GM12875 (cell line): ENCODE measurements at regions not wholly inside any gene's neighbourhood (a gene's known extent, or its start where the extent isn't known, plus 50 kb on each side); places are given as distances from the start of the nearest gene placed in this dataset.

Experiments used
- H3K4me3 ChIP-seq: one replicate; pipeline ENCODE4 v1.5.1; 2011; ENCODE audit warnings: low read depth, low read length, control low read depth
- TF ChIP-seq, protein P1 (sequence below): IDR thresholded peaks from 2 replicates; pipeline ENCODE4 v1.5.1; 2011; ENCODE audit warnings: low read depth, mild to moderate bottlenecking, control low read depth, inconsistent platforms, low read length, moderate library complexity, borderline replicate concordance; ENCODE audit not compliant: insufficient read depth

DNA sequence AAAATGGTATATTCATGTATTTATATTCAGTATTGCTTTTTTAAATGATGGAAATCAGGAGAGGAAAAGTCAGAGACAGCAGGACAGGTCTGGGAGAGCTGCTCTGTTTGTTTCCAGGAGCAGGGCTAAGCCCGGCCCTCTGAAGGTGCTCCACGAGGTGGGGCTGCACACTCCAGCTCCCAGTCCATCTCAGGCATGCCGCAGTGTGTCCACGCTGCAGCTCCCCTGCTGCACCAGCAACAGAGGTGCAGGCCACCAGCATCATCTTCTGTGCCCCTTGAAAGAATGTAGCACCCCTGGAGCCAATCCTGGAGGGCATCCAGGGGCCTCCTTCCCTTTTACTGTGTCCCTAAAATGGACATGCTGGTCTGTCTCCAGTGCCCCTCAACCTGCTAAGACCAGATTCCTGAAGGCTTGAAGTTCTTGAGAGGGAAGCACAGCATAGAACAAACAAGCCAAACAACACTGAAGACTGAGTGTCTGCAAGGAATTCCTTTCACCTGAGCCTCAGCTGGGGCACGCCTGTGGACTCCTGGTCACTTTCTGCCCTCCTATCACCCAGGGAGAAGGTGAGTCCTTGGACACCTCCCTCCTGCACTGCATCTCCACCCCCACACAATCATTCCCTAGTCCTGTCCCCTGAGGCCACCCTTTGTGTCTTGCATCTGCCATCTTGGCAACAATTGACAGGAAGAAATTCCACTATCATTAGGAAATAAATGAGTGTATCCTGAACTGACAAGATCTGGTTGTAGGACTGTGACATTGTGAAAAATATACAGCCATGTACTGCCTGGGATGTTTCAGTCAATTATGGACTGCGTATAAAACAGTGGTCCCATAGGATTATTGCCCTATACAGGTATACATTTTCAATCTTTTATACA, 100.5 kb downstream of the CXCL12 start:
- no peak overlapping the region for H3K4me3 ChIP-seq
- TF ChIP-seq, protein P1, sequence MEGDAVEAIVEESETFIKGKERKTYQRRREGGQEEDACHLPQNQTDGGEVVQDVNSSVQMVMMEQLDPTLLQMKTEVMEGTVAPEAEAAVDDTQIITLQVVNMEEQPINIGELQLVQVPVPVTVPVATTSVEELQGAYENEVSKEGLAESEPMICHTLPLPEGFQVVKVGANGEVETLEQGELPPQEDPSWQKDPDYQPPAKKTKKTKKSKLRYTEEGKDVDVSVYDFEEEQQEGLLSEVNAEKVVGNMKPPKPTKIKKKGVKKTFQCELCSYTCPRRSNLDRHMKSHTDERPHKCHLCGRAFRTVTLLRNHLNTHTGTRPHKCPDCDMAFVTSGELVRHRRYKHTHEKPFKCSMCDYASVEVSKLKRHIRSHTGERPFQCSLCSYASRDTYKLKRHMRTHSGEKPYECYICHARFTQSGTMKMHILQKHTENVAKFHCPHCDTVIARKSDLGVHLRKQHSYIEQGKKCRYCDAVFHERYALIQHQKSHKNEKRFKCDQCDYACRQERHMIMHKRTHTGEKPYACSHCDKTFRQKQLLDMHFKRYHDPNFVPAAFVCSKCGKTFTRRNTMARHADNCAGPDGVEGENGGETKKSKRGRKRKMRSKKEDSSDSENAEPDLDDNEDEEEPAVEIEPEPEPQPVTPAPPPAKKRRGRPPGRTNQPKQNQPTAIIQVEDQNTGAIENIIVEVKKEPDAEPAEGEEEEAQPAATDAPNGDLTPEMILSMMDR: no peak

DNA sequence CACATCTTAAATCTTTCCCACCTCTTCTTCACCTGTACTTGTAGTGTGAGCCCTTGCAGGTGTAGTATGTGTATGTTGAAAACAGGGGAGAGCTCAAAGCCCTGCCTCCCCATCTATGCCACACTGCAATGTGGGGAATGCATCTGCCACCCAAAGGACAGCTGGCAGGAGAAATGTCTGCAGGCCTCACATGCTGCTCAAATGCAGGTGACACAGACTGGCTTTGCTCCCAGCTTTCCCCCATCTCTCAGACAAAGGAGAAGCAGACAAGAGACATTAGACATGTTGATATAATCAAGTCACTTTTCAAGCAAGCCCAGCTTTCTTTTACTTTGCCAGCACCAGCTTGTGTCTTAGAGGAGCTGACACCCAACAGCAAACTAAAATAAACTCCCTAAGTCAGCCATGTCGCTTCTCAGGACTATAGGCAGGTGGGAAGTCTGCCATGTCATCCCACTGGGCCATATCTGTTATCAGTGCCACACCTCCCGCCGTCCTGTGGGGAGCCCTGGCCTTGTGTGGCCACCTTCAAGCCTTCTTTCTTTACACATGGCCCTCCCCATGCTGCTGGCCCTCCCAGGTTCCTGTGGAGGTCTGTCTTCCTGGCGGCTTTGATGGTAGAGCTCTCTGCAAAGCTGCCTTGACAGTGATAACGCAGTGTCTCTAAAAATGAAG, 102.1 kb downstream of the CXCL12 start:
- no peak overlapping the region for H3K4me3 ChIP-seq
- TF ChIP-seq, protein P1: no peak

DNA sequence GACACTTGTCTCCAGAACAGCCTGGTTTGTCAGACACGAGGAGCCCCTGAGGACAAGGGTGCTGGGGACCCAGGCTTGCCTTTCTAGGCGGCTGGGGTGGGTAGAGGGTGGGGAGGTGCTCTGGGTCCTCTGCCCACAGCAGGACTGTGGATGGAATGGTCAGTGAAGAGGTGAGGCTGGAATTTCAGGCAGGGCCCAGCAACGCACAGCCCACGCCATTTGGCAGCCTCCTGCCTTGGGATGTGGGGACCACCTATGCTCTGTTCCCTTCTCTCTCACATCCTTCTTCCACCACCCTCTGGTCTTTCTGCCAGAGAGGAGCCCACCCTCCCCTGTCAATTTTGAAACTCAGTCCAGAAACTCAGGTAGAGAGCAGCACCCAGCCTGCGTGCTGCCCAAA, 103.2 kb downstream of the CXCL12 start:
- TF ChIP-seq, protein P1: no peak
- H3K4me3 ChIP-seq: no peak overlapping the region

DNA sequence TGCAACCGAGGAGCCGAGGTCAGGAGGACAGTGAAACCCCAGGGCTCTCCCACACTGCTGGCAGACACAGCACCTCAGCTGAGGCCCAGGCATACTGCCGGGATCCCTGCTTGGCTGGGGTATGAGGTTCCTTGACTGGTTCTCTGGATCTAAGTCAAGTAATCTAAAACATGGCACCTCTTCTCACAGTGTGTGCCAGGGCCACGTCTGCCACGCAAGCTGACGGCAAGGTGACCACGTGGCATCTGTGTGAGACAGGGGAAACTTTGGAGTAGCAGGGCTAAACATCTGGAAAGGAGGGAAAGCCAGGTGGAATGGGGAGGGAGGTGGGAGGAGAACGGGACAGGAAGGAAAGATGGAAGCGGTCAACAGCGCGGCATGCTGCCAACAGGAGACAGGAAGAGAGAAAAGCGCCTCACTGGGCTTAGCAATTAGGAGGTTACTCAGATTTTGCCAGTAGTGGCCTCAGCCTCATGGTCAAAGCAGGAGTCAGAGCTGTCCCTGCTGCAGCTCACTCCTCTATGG, 103.7 kb downstream of the CXCL12 start:
- TF ChIP-seq, protein P1: no peak
- no peak overlapping the region for H3K4me3 ChIP-seq

DNA sequence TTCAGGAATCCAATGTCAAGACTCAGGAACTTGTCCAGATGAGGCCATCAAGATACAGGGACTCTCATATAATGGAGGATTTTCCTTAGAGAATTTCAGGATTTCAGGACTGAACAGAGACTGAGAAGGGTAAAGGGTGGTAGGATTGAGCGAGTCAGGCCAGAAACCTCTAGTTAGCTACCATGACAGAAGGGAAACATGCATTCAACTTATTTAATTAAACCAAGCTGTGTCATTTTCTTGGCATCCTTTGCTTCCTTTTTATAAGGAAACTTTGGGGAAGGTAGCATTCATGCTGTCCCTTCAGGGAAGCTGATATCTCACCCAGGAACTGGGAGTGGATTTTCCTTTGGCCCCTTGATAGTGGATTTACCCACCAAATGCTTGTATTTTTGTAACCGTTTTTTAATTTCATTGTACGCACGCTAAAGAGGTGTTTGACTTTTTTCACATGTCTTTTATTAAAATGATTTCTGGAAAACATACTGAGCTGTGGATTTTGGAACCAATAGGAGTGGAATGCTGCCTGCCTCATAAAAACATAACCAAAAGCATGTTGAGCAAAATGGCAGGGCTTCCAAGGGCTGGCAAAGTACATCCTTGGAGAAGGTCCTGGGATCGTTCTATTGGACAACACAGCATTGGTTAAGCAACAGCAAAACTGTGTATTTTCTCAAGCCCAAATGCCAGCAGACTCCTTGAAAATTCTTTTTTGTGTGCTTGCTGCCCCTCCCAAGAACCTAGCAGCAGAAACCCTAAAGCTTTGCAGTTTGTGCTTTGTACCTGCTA, 104.5 kb downstream of the CXCL12 start:
- H3K4me3 ChIP-seq: no peak overlapping the region
- TF ChIP-seq, protein P1: no peak

DNA sequence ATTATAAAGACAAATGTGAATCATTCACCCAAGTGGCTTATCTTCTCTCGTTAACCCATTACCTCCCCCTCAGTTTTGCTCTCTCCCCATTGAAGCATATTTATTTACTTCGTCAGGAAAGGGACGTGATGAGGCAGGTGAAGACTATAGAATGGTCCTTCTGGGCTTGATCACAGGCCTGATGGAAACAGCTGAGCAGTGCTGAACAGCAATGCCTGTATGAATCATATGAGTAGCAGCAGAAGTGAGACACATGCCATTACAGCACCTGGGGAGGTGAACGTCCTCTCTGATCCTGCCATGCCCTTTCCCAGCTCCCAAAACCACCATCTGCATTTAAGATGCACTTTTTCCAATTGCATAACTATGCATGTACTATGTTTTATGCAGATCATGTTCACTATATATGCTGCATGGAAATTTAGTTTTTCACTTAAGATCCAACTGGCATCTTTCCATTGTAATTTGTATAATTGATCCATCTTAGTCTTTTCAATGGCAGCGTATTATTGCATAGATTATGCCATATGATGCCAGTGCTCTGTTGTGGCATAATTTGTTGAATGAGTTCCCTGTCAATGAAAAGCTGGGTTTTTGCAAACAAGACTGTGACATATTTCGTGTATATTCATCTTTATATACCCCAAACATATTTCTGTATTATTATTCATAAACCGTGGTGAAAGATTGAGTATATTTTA, 105.3 kb downstream of the CXCL12 start:
- H3K4me3 ChIP-seq: no peak overlapping the region
- TF ChIP-seq, protein P1: no peak
